ENCODE measurements at regions not wholly inside any gene's neighbourhood (a gene's known extent, or its start where the extent isn't known, plus 50 kb on each side); places are given as distances from the start of the nearest gene placed in this dataset.

GRCh38 chr18:67639872-67640271, 123.4 kb upstream of the DSEL start:
- H2AFZ ChIP-seq (ENCODE audit: low read length): no peak overlapping the region
- no peak overlapping the region for H4K5ac ChIP-seq (ENCODE audit: insufficient read length, low read depth, low read length)
- POLR2A ChIA-PET (ENCODE audit: partially characterized antibody): no interaction called here
- no peaks in the 10 kb centered on the region for H3K27me3 ChIP-seq (replicated peaks in 1 of 4; ENCODE audit: control insufficient read depth in 3 of 4, extremely low read depth in 1 of 4, insufficient read depth in 3 of 4, low read length in 3 of 4)
- CTCF ChIA-PET (ENCODE audit: partially characterized antibody): interaction anchor here (0.8 kb wide), 1 partner anchor 10 kb away, joined by 3 read pairs; no protein-coding TSS in a partner anchor
- H2AK5ac ChIP-seq (ENCODE audit: low read depth, low read length): no peak overlapping the region
- WGBS, 2 experiments (ENCODE audit: extremely low coverage in 1 of 2, insufficient coverage in 1 of 2, insufficient read length in 1 of 2, insufficient replicate concordance in 2 of 2, low coverage in 1 of 2, low lambda C conversion rate in 2 of 2, missing lambda C conversion rate in 1 of 2): 89% methylated on average over 2 of the region's 2 CpGs; no CpG with 5 or more reads in 1 of the 2 experiments
- no peak overlapping the region for H2BK12ac ChIP-seq (ENCODE audit: low read depth, low read length)
- peaks cover 0 to 6% (median 3%) of the 10 kb centered on the region in 4 experiments; a peak in 3 of 7 replicates for H3K4me1 ChIP-seq (replicated peaks in 1 of 4; ENCODE audit: control insufficient read depth in 3 of 4, insufficient read depth in 4 of 4, low read length in 3 of 4)
- H3K23ac ChIP-seq (ENCODE audit: insufficient read length): no peak overlapping the region
- no peak overlapping the region for H3K4me2 ChIP-seq (ENCODE audit: insufficient read depth in 1 of 2, low read depth in 2 of 2, low read length in 2 of 2)
- no peak overlapping the region for H3K4ac ChIP-seq (replicated peaks; ENCODE audit: insufficient read length, low read depth, low read length)
- no peaks in the 10 kb centered on the region for H3K9me3 ChIP-seq (ENCODE audit: insufficient read depth in 2 of 2, low read depth in 1 of 2, low read length in 1 of 2)
- H4K20me1 ChIP-seq (replicated peaks in 1 of 2; ENCODE audit: control insufficient read depth in 1 of 2, insufficient read depth in 2 of 2, low read length in 2 of 2): no peaks in the 10 kb centered on the region
- H3K27ac ChIP-seq (ENCODE audit: low read depth, low read length): no peak overlapping the region
- no peaks in the 10 kb centered on the region for H3K23me2 ChIP-seq (ENCODE audit: low read depth, low read length)
- DNase-seq (ENCODE audit: low read depth in 1 of 2, low spot score in 2 of 2): no peak
- H2BK120ac ChIP-seq (replicated peaks; ENCODE audit: low read depth, low read length): no peak overlapping the region
- no peak overlapping the region for H3K56ac ChIP-seq (replicated peaks; ENCODE audit: insufficient read length, low read depth, low read length)
- H3K14ac ChIP-seq (ENCODE audit: insufficient read length): no peak overlapping the region
- H3K9ac ChIP-seq (replicated peaks in 1 of 4; ENCODE audit: extremely low read depth in 1 of 4, low read depth in 3 of 4, low read length in 3 of 4): no peak overlapping the region
- no peak for TF ChIP-seq CTBP2 (IDR thresholded peaks at IDR 0.05; ENCODE audit: borderline replicate concordance, insufficient read depth, insufficient read length, low read length)
- TF ChIP-seq POU5F1 (IDR thresholded peaks at IDR 0.05; ENCODE audit: low read depth, low read length): no peak
- no peak for TF ChIP-seq USF2 (IDR thresholded peaks at IDR 0.05; ENCODE audit: low read length)
- TF ChIP-seq BRCA1 (IDR thresholded peaks at IDR 0.05; ENCODE audit: low read depth, low read length): no peak
- no peak for TF ChIP-seq BCL11A (IDR thresholded peaks at IDR 0.05; ENCODE audit: low read depth in 2 of 2, low read length in 2 of 2)
- no peak for TF ChIP-seq RXRA (IDR thresholded peaks at IDR 0.05; ENCODE audit: insufficient read depth, low read depth, low read length)
- TF ChIP-seq PHF8 (conservative IDR thresholded peaks at IDR 0.05; ENCODE audit: low read depth, low read length): no peak
- TF ChIP-seq EP300 (IDR thresholded peaks at IDR 0.05; ENCODE audit: borderline replicate concordance in 1 of 2, low read depth in 2 of 2, low read length in 2 of 2): no peak
- no peak for TF ChIP-seq CREB1 (IDR thresholded peaks at IDR 0.05)
- H3K4me3 ChIP-seq (ENCODE audit: extremely low read depth in 1 of 4, insufficient read depth in 2 of 4, low read depth in 3 of 4, low read length in 4 of 4): no peak overlapping the region
- H3K18ac ChIP-seq (ENCODE audit: extremely low read depth, low read length): no peak overlapping the region
- no peaks in the 10 kb centered on the region for H3K36me3 ChIP-seq (ENCODE audit: control insufficient read depth in 2 of 4, insufficient read depth in 4 of 4, low read length in 3 of 4)
- no peak overlapping the region for H2BK5ac ChIP-seq (ENCODE audit: low read depth, low read length)
- no peaks in the 10 kb centered on the region for H3K79me2 ChIP-seq (ENCODE audit: control insufficient read depth in 1 of 2, insufficient read depth in 2 of 2, low read length in 2 of 2)
- no peak overlapping the region for H4K91ac ChIP-seq (replicated peaks; ENCODE audit: insufficient read length, low read length)
- H4K8ac ChIP-seq (ENCODE audit: extremely low read depth, insufficient read depth, low read length): no peak overlapping the region
- no peak overlapping the region for H2BK20ac ChIP-seq (ENCODE audit: low read length)
- no peak for FAIRE-seq
- no peak overlapping the region for H2BK15ac ChIP-seq (ENCODE audit: low read length)
- no peaks in the 10 kb centered on the region for H3K79me1 ChIP-seq (ENCODE audit: low read depth, low read length)
